GM10266 (cell line): ENCODE measurements at regions not wholly inside any gene's neighbourhood (a gene's known extent, or its start where the extent isn't known, plus 50 kb on each side); places are given as distances from the start of the nearest gene placed in this dataset.
"Not testable (repeated sequence)": the region's sequence is repeated elsewhere in the genome, so short reads cannot be mapped to it uniquely, and the experiment has no call there.

Experiments used
- DNase-seq: peaks from one replicate; pipeline ENCODE4 v3.0.0; 2012; ENCODE audit errors: extremely low spot score
- CTCF ChIP-seq: IDR thresholded peaks from 2 replicates; pipeline ENCODE4 v1.5.1; 2012; ENCODE audit warnings: mild to moderate bottlenecking, low read depth; ENCODE audit not compliant: control insufficient read depth, insufficient read depth; ENCODE audit errors: missing control alignments

GRCh38 chr12:8386661-8387060, 69.1 kb upstream of the CLEC6A start:
- DNase-seq = not testable (repeated sequence)

GRCh38 chr12:8389296-8389695, 66.5 kb upstream of the CLEC6A start:
- not testable (repeated sequence) for DNase-seq

- TF ChIP-seq CTCF = peak; percentile 79
- peak; percentile 33 for DNase-seq
Measured at GRCh38 chr12:8390001-8390777, 65.6 kb upstream of the CLEC6A start.

- TF ChIP-seq CTCF = peak; percentile 65
- DNase-seq = peak; percentile 42
Measured at GRCh38 chr12:8396225-8397071, 59.3 kb upstream of the CLEC6A start.

- DNase-seq = not testable (repeated sequence)
Measured at GRCh38 chr12:8397378-8397777, 58.4 kb upstream of the CLEC6A start.

GRCh38 chr12:8399496-8400034, 56.2 kb upstream of the CLEC6A start:
- DNase-seq = peak; percentile 0

- DNase-seq = peak; percentile 0
Measured at GRCh38 chr12:8403834-8404233, 51.9 kb upstream of the CLEC6A start.

GRCh38 chr12:8404341-8404740, 51.4 kb upstream of the CLEC6A start:
- DNase-seq = not testable (repeated sequence)
